ENCODE measurements at regions not wholly inside any gene's neighbourhood (a gene's known extent, or its start where the extent isn't known, plus 50 kb on each side); places are given as distances from the start of the nearest gene placed in this dataset.

DNA sequence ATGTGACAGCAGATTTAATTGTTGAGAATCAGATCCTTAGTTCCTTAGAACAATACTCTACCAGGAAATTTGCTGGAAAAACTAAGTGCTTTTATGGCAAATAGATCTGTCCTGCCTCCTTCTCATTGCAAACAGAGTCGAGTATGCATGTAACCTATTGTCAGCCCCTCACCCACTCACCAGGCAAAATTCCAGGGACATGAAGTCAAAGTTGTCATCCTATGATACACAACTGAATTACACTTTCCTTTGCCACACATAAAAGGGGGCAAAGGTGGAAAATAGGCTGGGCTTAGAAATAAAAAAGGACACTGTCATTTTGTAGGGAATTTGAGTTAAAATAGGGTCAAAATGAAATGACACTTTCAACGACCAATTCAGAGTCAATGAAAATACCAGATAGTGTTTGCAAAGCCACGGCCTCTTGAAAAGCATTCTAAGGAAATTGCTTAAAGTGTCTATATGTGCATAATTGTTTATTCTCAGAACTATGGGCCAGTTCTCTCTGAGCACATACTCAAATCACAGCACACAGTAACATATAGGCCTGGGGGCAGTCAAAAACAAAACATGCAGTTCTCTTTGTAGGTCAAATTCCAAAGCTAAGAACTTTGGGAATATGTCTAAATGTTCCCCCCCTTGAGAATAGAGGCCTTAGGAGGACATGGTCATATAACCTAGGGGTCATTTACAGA lies 452.8 kb downstream of the NFIB start:
- TF ChIP-seq CTCF (IDR thresholded peaks at IDR 0.05) (no peak), EP300 (IDR thresholded peaks at IDR 0.05) (no peak)
